ENCODE measurements at regions not wholly inside any gene's neighbourhood (a gene's known extent, or its start where the extent isn't known, plus 50 kb on each side); places are given as distances from the start of the nearest gene placed in this dataset.
"Not testable (repeated sequence)": the region's sequence is repeated elsewhere in the genome, so short reads cannot be mapped to it uniquely, and the experiment has no call there.

GRCh38 chr3:181915551-181915950, 203.8 kb downstream of the SOX2 start:
- no peak overlapping the region for H3K4me3 ChIP-seq (ENCODE audit: low read length)
- H3K9me3 ChIP-seq (ENCODE audit: control insufficient read depth in 2 of 3, low read length in 3 of 3), result no peaks in the 10 kb centered on the region
- H3K27ac Mint-ChIP-seq, result no peak overlapping the region
- H3K36me3 Mint-ChIP-seq, result no peaks in the 10 kb centered on the region
- ATAC-seq (no peak), DNase-seq (no peak)
- intact Hi-C loops (cut with micrococcal nuclease), result no loop called here
- no peak overlapping the region for H3K27ac ChIP-seq (ENCODE audit: low read depth, low read length)
- no peak overlapping the region for H3K4me3 Mint-ChIP-seq
- H3K27me3 Mint-ChIP-seq, result peaks cover 0 to 6% (median 3%) of the 10 kb centered on the region in 5 donors
- peaks cover 0 to 1% (median 0%) of the 10 kb centered on the region in 7 donors for H3K4me1 Mint-ChIP-seq
- H3K36me3 ChIP-seq (ENCODE audit: control insufficient read depth in 2 of 3, insufficient read depth in 3 of 3, low read length in 3 of 3), result no peaks in the 10 kb centered on the region
- peaks cover 0 to 2% of the 10 kb centered on the region in 2 donors for H3K27me3 ChIP-seq (ENCODE audit: control insufficient read depth in 2 of 2, insufficient read depth in 2 of 2, low read length in 2 of 2)
- POLR2A ChIA-PET, result no interaction called here
- CTCF ChIA-PET, result no interaction called here
- peaks cover 0 to 3% (median 0%) of the 10 kb centered on the region in 11 donors for H3K9me3 Mint-ChIP-seq
- H3K4me1 ChIP-seq (ENCODE audit: control insufficient read depth in 2 of 2, insufficient read depth in 2 of 2, low read length in 2 of 2), result no peaks in the 10 kb centered on the region

- Mint-ChIP-seq H3K27ac (no peak overlapping the region), H3K36me3 (no peaks in the 10 kb centered on the region), H3K9me3 (peaks cover 0 to 3% (median 0%) of the 10 kb centered on the region in 11 donors), H3K4me1 (peaks cover 0 to 1% (median 0%) of the 10 kb centered on the region in 7 donors), H3K27me3 (peaks cover 0 to 6% (median 3%) of the 10 kb centered on the region in 5 donors), H3K4me3 (no peak overlapping the region)
- peaks cover 0 to 2% of the 10 kb centered on the region in 2 donors for H3K27me3 ChIP-seq (ENCODE audit: control insufficient read depth in 2 of 2, insufficient read depth in 2 of 2, low read length in 2 of 2)
- no peaks in the 10 kb centered on the region for H3K4me1 ChIP-seq (ENCODE audit: control insufficient read depth in 2 of 2, insufficient read depth in 2 of 2, low read length in 2 of 2)
- DNase-seq, result no peak
- intact Hi-C loops (cut with micrococcal nuclease), result no loop called here
- H3K4me3 ChIP-seq (ENCODE audit: low read length), result no peak overlapping the region
- ChIA-PET CTCF (no interaction called here), POLR2A (no interaction called here)
- H3K9me3 ChIP-seq (ENCODE audit: control insufficient read depth in 2 of 3, low read length in 3 of 3), result no peaks in the 10 kb centered on the region
- ATAC-seq, result no peak
- H3K27ac ChIP-seq (ENCODE audit: low read depth, low read length), result no peak overlapping the region
- no peaks in the 10 kb centered on the region for H3K36me3 ChIP-seq (ENCODE audit: control insufficient read depth in 2 of 3, insufficient read depth in 3 of 3, low read length in 3 of 3)
Measured at GRCh38 chr3:181916013-181916412, 204.3 kb downstream of the SOX2 start.

GRCh38 chr3:181917027-181917426, 205.3 kb downstream of the SOX2 start:
- Mint-ChIP-seq H3K27ac (no peak overlapping the region), H3K27me3 (peaks cover 0 to 6% (median 3%) of the 10 kb centered on the region in 5 donors), H3K4me1 (peaks cover 0 to 1% (median 0%) of the 10 kb centered on the region in 7 donors), H3K36me3 (no peaks in the 10 kb centered on the region), H3K9me3 (peaks cover 0 to 5% (median 0%) of the 10 kb centered on the region in 11 donors), H3K4me3 (no peak overlapping the region)
- Histone ChIP-seq H3K36me3 (ENCODE audit: control insufficient read depth in 2 of 3, insufficient read depth in 3 of 3, low read length in 3 of 3) (no peaks in the 10 kb centered on the region), H3K27me3 (ENCODE audit: control insufficient read depth in 2 of 2, insufficient read depth in 2 of 2, low read length in 2 of 2) (peaks cover 0 to 2% of the 10 kb centered on the region in 2 donors), H3K4me3 (ENCODE audit: low read length) (no peak overlapping the region), H3K9me3 (ENCODE audit: control insufficient read depth in 2 of 3, low read length in 3 of 3) (no peaks in the 10 kb centered on the region), H3K4me1 (ENCODE audit: control insufficient read depth in 2 of 2, insufficient read depth in 2 of 2, low read length in 2 of 2) (no peaks in the 10 kb centered on the region), H3K27ac (ENCODE audit: low read depth, low read length) (no peak overlapping the region)
- DNase-seq (no peak), ATAC-seq (no peak)
- ChIA-PET CTCF (no interaction called here), POLR2A (no interaction called here)
- intact Hi-C loops (cut with micrococcal nuclease), result no loop called here

- Histone ChIP-seq H3K27me3 (ENCODE audit: control insufficient read depth in 2 of 2, insufficient read depth in 2 of 2, low read length in 2 of 2) (peaks cover 0 to 2% of the 10 kb centered on the region in 2 donors), H3K4me1 (ENCODE audit: control insufficient read depth in 2 of 2, insufficient read depth in 2 of 2, low read length in 2 of 2) (no peaks in the 10 kb centered on the region), H3K4me3 (ENCODE audit: low read length) (no peak overlapping the region), H3K27ac (ENCODE audit: low read depth, low read length) (no peak overlapping the region), H3K36me3 (ENCODE audit: control insufficient read depth in 2 of 3, insufficient read depth in 3 of 3, low read length in 3 of 3) (no peaks in the 10 kb centered on the region), H3K9me3 (ENCODE audit: control insufficient read depth in 2 of 3, low read length in 3 of 3) (no peaks in the 10 kb centered on the region)
- H3K27ac Mint-ChIP-seq, result no peak overlapping the region
- ChIA-PET CTCF (no interaction called here), POLR2A (no interaction called here)
- no peaks in the 10 kb centered on the region for H3K36me3 Mint-ChIP-seq
- H3K4me1 Mint-ChIP-seq, result peaks cover 0 to 1% (median 0%) of the 10 kb centered on the region in 7 donors
- intact Hi-C loops (cut with micrococcal nuclease), result no loop called here
- no peak for ATAC-seq
- DNase-seq, result no peak
- peaks cover 0 to 6% (median 3%) of the 10 kb centered on the region in 5 donors for H3K27me3 Mint-ChIP-seq
- H3K9me3 Mint-ChIP-seq, result peaks cover 0 to 8% (median 2%) of the 10 kb centered on the region in 11 donors
- no peak overlapping the region for H3K4me3 Mint-ChIP-seq
Measured at GRCh38 chr3:181919375-181919774, 207.7 kb downstream of the SOX2 start.

- POLR2A ChIA-PET, result no interaction called here
Measured at GRCh38 chr3:181920409-181920808, 208.7 kb downstream of the SOX2 start.

GRCh38 chr3:181921220-181921619, 209.5 kb downstream of the SOX2 start:
- CTCF ChIA-PET, result no interaction called here
- H3K27me3 Mint-ChIP-seq, result peaks cover 0 to 5% (median 3%) of the 10 kb centered on the region in 5 donors
- Histone ChIP-seq H3K4me1 (ENCODE audit: control insufficient read depth in 2 of 2, insufficient read depth in 2 of 2, low read length in 2 of 2) (no peaks in the 10 kb centered on the region), H3K27me3 (ENCODE audit: control insufficient read depth in 2 of 2, insufficient read depth in 2 of 2, low read length in 2 of 2) (no peaks in the 10 kb centered on the region), H3K9me3 (ENCODE audit: control insufficient read depth in 2 of 3, low read length in 3 of 3) (no peaks in the 10 kb centered on the region), H3K4me3 (ENCODE audit: low read length) (no peak overlapping the region), H3K36me3 (ENCODE audit: control insufficient read depth in 2 of 3, insufficient read depth in 3 of 3, low read length in 3 of 3) (no peaks in the 10 kb centered on the region), H3K27ac (ENCODE audit: low read depth, low read length) (no peak overlapping the region)
- POLR2A ChIA-PET, result no interaction called here
- H3K36me3 Mint-ChIP-seq, result no peaks in the 10 kb centered on the region
- no peak for ATAC-seq
- peaks cover 0 to 21% (median 6%) of the 10 kb centered on the region in 11 donors for H3K9me3 Mint-ChIP-seq
- intact Hi-C loops (cut with micrococcal nuclease), result no loop called here
- no peak overlapping the region for H3K4me3 Mint-ChIP-seq
- no peak for DNase-seq
- peaks cover 0 to 1% (median 0%) of the 10 kb centered on the region in 7 donors for H3K4me1 Mint-ChIP-seq
- no peak overlapping the region for H3K27ac Mint-ChIP-seq

More at GRCh38 chr3:181920409-181920808, 208.7 kb downstream of the SOX2 start:
- ATAC-seq (no peak), DNase-seq (no peak)
- peaks cover 0 to 6% (median 3%) of the 10 kb centered on the region in 5 donors for H3K27me3 Mint-ChIP-seq
- no peak overlapping the region for H3K27ac ChIP-seq (ENCODE audit: low read depth, low read length)
- no peak overlapping the region for H3K4me3 Mint-ChIP-seq
- H3K27ac Mint-ChIP-seq, result no peak overlapping the region
- H3K36me3 Mint-ChIP-seq, result no peaks in the 10 kb centered on the region
- no peaks in the 10 kb centered on the region for H3K4me1 ChIP-seq (ENCODE audit: control insufficient read depth in 2 of 2, insufficient read depth in 2 of 2, low read length in 2 of 2)
- no peak overlapping the region for H3K4me3 ChIP-seq (ENCODE audit: low read length)
- peaks cover 0 to 1% of the 10 kb centered on the region in 2 donors for H3K27me3 ChIP-seq (ENCODE audit: control insufficient read depth in 2 of 2, insufficient read depth in 2 of 2, low read length in 2 of 2)
- peaks cover 0 to 1% (median 0%) of the 10 kb centered on the region in 7 donors for H3K4me1 Mint-ChIP-seq
- peaks cover 0 to 17% (median 5%) of the 10 kb centered on the region in 11 donors for H3K9me3 Mint-ChIP-seq
- intact Hi-C loops (cut with micrococcal nuclease), result no loop called here
- no peaks in the 10 kb centered on the region for H3K9me3 ChIP-seq (ENCODE audit: control insufficient read depth in 2 of 3, low read length in 3 of 3)
- CTCF ChIA-PET, result no interaction called here
- no peaks in the 10 kb centered on the region for H3K36me3 ChIP-seq (ENCODE audit: control insufficient read depth in 2 of 3, insufficient read depth in 3 of 3, low read length in 3 of 3)

- H3K36me3 Mint-ChIP-seq; H3K27ac Mint-ChIP-seq; H3K4me1 ChIP-seq (ENCODE audit: control insufficient read depth in 2 of 2, insufficient read depth in 2 of 2, low read length in 2 of 2); POLR2A ChIA-PET; H3K4me3 Mint-ChIP-seq; H3K36me3 ChIP-seq (ENCODE audit: control insufficient read depth in 2 of 3, insufficient read depth in 3 of 3, low read length in 3 of 3); H3K4me3 ChIP-seq (ENCODE audit: low read length); H3K9me3 ChIP-seq (ENCODE audit: control insufficient read depth in 2 of 3, low read length in 3 of 3); CTCF ChIA-PET; H3K27me3 Mint-ChIP-seq; H3K27me3 ChIP-seq (ENCODE audit: control insufficient read depth in 2 of 2, insufficient read depth in 2 of 2, low read length in 2 of 2); DNase-seq; ATAC-seq; H3K4me1 Mint-ChIP-seq; H3K27ac ChIP-seq (ENCODE audit: low read depth, low read length); intact Hi-C loops (cut with micrococcal nuclease): not testable (repeated sequence)
- H3K9me3 Mint-ChIP-seq, result peaks cover 9 to 45% (median 17%) of the 10 kb centered on the region in 11 donors
Measured at GRCh38 chr3:181925841-181926240, 214.1 kb downstream of the SOX2 start.

Measured in naive thymus-derived CD4-positive, alpha-beta T cell (primary cell).